ENCODE measurements at regions not wholly inside any gene's neighbourhood (a gene's known extent, or its start where the extent isn't known, plus 50 kb on each side); places are given as distances from the start of the nearest gene placed in this dataset.

- peak; percentile 6 for DNase-seq (ENCODE audit: low read depth)
Observed at GRCh38 chr6:92810913-92811312, 608.4 kb downstream of the EPHA7 start.

GRCh38 chr6:92806254-92806653 lies 613.1 kb downstream of the EPHA7 start:
- no peak for DNase-seq (ENCODE audit: low read depth)

GRCh38 chr6:92791403-92791802 lies 628.0 kb downstream of the EPHA7 start:
- DNase-seq (ENCODE audit: low read depth) = no peak

- no peak for DNase-seq (ENCODE audit: low read depth)
Observed at GRCh38 chr6:92790381-92790780, 629.0 kb downstream of the EPHA7 start.

- DNase-seq (ENCODE audit: low read depth) = no peak
Observed at GRCh38 chr6:92784235-92784634, 635.1 kb downstream of the EPHA7 start.

- peak; percentile 53 for DNase-seq (ENCODE audit: low read depth)
Observed at GRCh38 chr6:92779746-92780145, 639.6 kb downstream of the EPHA7 start.

GRCh38 chr6:92777146-92777740 lies 642.1 kb downstream of the EPHA7 start:
- no peak for DNase-seq (ENCODE audit: low read depth)

- no peak for DNase-seq (ENCODE audit: low read depth)
Observed at GRCh38 chr6:92770540-92770939, 648.8 kb downstream of the EPHA7 start.

GRCh38 chr6:92767101-92767500 lies 652.3 kb downstream of the EPHA7 start:
- no peak for DNase-seq (ENCODE audit: low read depth)

GRCh38 chr6:92763680-92764079 lies 655.7 kb downstream of the EPHA7 start:
- DNase-seq (ENCODE audit: low read depth) = no peak

- no peak for DNase-seq (ENCODE audit: low read depth)
Observed at GRCh38 chr6:92763274-92763584, 656.1 kb downstream of the EPHA7 start.

- no peak for DNase-seq (ENCODE audit: low read depth)
Observed at GRCh38 chr6:92762443-92763273, 656.7 kb downstream of the EPHA7 start.

- DNase-seq (ENCODE audit: low read depth) = no peak
Observed at GRCh38 chr6:92759178-92759577, 660.2 kb downstream of the EPHA7 start.

- no peak for DNase-seq (ENCODE audit: low read depth)
Observed at GRCh38 chr6:92757925-92758324, 661.4 kb downstream of the EPHA7 start.

GRCh38 chr6:92756912-92757311 lies 662.4 kb downstream of the EPHA7 start:
- peak; percentile 66 for DNase-seq (ENCODE audit: low read depth)

- no peak for DNase-seq (ENCODE audit: low read depth)
Observed at GRCh38 chr6:92753956-92754355, 665.4 kb downstream of the EPHA7 start.

- no peak for DNase-seq (ENCODE audit: low read depth)
Observed at GRCh38 chr6:92752114-92752513, 667.2 kb downstream of the EPHA7 start.

- DNase-seq (ENCODE audit: low read depth) = no peak
Observed at GRCh38 chr6:92748131-92748530, 671.2 kb downstream of the EPHA7 start.

GRCh38 chr6:92737983-92738382 lies 681.4 kb downstream of the EPHA7 start:
- no peak for DNase-seq (ENCODE audit: low read depth)

GRCh38 chr6:92723390-92723931 lies 695.9 kb downstream of the EPHA7 start:
- DNase-seq (ENCODE audit: low read depth) = no peak

- DNase-seq (ENCODE audit: low read depth) = no peak
Observed at GRCh38 chr6:92719773-92720172, 699.6 kb downstream of the EPHA7 start.

- no peak for DNase-seq (ENCODE audit: low read depth)
Observed at GRCh38 chr6:92716638-92717037, 702.7 kb downstream of the EPHA7 start.

GRCh38 chr6:92715991-92716390 lies 703.4 kb downstream of the EPHA7 start:
- DNase-seq (ENCODE audit: low read depth) = peak; percentile 14

- no peak for DNase-seq (ENCODE audit: low read depth)
Observed at GRCh38 chr6:92714346-92714745, 705.0 kb downstream of the EPHA7 start.

All from HS-5 (cell line).